ENCODE measurements at regions not wholly inside any gene's neighbourhood (a gene's known extent, or its start where the extent isn't known, plus 50 kb on each side); places are given as distances from the start of the nearest gene placed in this dataset.

- no peaks in the 10 kb centered on the region for H3K9me3 ChIP-seq
- peaks cover 6% of the 10 kb centered on the region for H3K27me3 ChIP-seq
- H3K4me3 ChIP-seq, result no peak overlapping the region
- 73% methylated on average over 4 of the region's 4 CpGs for WGBS
- no peak overlapping the region for H3K27ac ChIP-seq
- H3K4me1 ChIP-seq, result no peaks in the 10 kb centered on the region
- TF ChIP-seq EP300 (IDR thresholded peaks at IDR 0.05) (no peak), POLR2A (IDR thresholded peaks at IDR 0.05) (no peak), CTCF (IDR thresholded peaks at IDR 0.05) (no peak), POLR2AphosphoS5 (IDR thresholded peaks at IDR 0.05) (no peak)
- DNase-seq (ENCODE audit: low spot score in 2 of 2), result peak in 1 of 2 donors; percentile 29
- H3K36me3 ChIP-seq, result no peaks in the 10 kb centered on the region
Observed at GRCh38 chr17:33944412-33944811, 310.7 kb upstream of the CCL2 start.

GRCh38 chr17:33944826-33945225, 310.3 kb upstream of the CCL2 start:
- H3K4me1 ChIP-seq, result no peaks in the 10 kb centered on the region
- peaks cover 6% of the 10 kb centered on the region for H3K27me3 ChIP-seq
- no peak for TF ChIP-seq EP300 (IDR thresholded peaks at IDR 0.05)
- no peak for TF ChIP-seq CTCF (IDR thresholded peaks at IDR 0.05)
- no peak for TF ChIP-seq POLR2AphosphoS5 (IDR thresholded peaks at IDR 0.05)
- TF ChIP-seq POLR2A (IDR thresholded peaks at IDR 0.05), result no peak
- H3K9me3 ChIP-seq, result no peaks in the 10 kb centered on the region
- H3K27ac ChIP-seq, result no peak overlapping the region
- no peaks in the 10 kb centered on the region for H3K36me3 ChIP-seq
- WGBS, result 82% methylated on average over 2 of the region's 2 CpGs
- DNase-seq (ENCODE audit: low spot score in 2 of 2), result no peak
- H3K4me3 ChIP-seq, result no peak overlapping the region

- Histone ChIP-seq H3K9me3 (no peaks in the 10 kb centered on the region), H3K27me3 (peaks cover 6% of the 10 kb centered on the region), H3K36me3 (no peaks in the 10 kb centered on the region), H3K4me1 (no peaks in the 10 kb centered on the region), H3K27ac (no peak overlapping the region), H3K4me3 (no peak overlapping the region)
- peak in 1 of 2 donors; percentile 31 for DNase-seq (ENCODE audit: low spot score in 2 of 2)
- no peak for TF ChIP-seq POLR2A (IDR thresholded peaks at IDR 0.05)
- TF ChIP-seq EP300 (IDR thresholded peaks at IDR 0.05), result no peak
- 64% methylated on average over 5 of the region's 6 CpGs for WGBS
Observed at GRCh38 chr17:33945646-33946546, 309.2 kb upstream of the CCL2 start.

- no peak for DNase-seq (ENCODE audit: low spot score in 2 of 2)
- Histone ChIP-seq H3K4me3 (no peak overlapping the region), H3K9me3 (no peaks in the 10 kb centered on the region), H3K27me3 (peaks cover 6% of the 10 kb centered on the region), H3K27ac (no peak overlapping the region), H3K4me1 (no peaks in the 10 kb centered on the region), H3K36me3 (no peaks in the 10 kb centered on the region)
- no peak for TF ChIP-seq POLR2A (IDR thresholded peaks at IDR 0.05)
- no peak for TF ChIP-seq CTCF (IDR thresholded peaks at IDR 0.05)
- TF ChIP-seq EP300 (IDR thresholded peaks at IDR 0.05), result no peak
- no peak for TF ChIP-seq POLR2AphosphoS5 (IDR thresholded peaks at IDR 0.05)
Observed at GRCh38 chr17:33947762-33948161, 307.3 kb upstream of the CCL2 start.

- H3K36me3 ChIP-seq, result no peaks in the 10 kb centered on the region
- H3K27me3 ChIP-seq, result peaks cover 6% of the 10 kb centered on the region
- no peaks in the 10 kb centered on the region for H3K4me1 ChIP-seq
- DNase-seq (ENCODE audit: low spot score in 2 of 2), result peak in 1 of 2 donors; percentile 58
- WGBS, result 85% methylated on average over 5 of the region's 7 CpGs
- TF ChIP-seq POLR2AphosphoS5 (IDR thresholded peaks at IDR 0.05) (no peak), EP300 (IDR thresholded peaks at IDR 0.05) (no peak), POLR2A (IDR thresholded peaks at IDR 0.05) (no peak), CTCF (IDR thresholded peaks at IDR 0.05) (no peak)
- no peak overlapping the region for H3K4me3 ChIP-seq
- no peak overlapping the region for H3K27ac ChIP-seq
- H3K9me3 ChIP-seq, result no peaks in the 10 kb centered on the region
Observed at GRCh38 chr17:33948309-33948708, 306.8 kb upstream of the CCL2 start.
